Activated CD4-positive, alpha-beta T cell treated with anti-CD3 and anti-CD28 coated beads for 1 hour (primary cell): ENCODE measurements at regions not wholly inside any gene's neighbourhood (a gene's known extent, or its start where the extent isn't known, plus 50 kb on each side); places are given as distances from the start of the nearest gene placed in this dataset.
"Not testable (repeated sequence)": the region's sequence is repeated elsewhere in the genome, so short reads cannot be mapped to it uniquely, and the experiment has no call there.

Experiments used
- DNase-seq: peaks from one replicate; pipeline ENCODE4 v3.0.0-alpha.2; 2020

GRCh38 chr21:28332796-28333195 is 659.9 kb downstream of the LTN1 start:
- DNase-seq: no peak

GRCh38 chr21:28325618-28326017 is 667.1 kb downstream of the LTN1 start:
- DNase-seq: no peak

DNA sequence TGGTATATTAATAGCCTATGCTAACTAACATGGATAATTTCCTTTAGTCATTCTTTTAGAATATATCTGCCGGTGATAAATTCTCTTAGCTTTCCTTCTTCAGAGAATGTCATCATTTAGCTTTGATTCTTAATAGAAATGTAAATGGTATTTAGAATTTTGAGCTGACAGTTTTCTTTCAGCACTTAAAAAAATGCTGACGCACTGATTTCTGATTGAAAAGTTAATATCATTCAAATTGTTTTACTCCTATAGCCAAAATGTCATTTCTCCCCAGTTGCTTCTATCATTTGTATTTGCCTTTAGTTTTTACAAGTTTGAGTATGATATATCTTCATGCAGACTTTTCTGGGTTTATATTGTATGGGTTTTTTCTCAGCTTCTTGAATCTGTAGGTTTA is 668.0 kb downstream of the LTN1 start:
- no peak for DNase-seq

DNA sequence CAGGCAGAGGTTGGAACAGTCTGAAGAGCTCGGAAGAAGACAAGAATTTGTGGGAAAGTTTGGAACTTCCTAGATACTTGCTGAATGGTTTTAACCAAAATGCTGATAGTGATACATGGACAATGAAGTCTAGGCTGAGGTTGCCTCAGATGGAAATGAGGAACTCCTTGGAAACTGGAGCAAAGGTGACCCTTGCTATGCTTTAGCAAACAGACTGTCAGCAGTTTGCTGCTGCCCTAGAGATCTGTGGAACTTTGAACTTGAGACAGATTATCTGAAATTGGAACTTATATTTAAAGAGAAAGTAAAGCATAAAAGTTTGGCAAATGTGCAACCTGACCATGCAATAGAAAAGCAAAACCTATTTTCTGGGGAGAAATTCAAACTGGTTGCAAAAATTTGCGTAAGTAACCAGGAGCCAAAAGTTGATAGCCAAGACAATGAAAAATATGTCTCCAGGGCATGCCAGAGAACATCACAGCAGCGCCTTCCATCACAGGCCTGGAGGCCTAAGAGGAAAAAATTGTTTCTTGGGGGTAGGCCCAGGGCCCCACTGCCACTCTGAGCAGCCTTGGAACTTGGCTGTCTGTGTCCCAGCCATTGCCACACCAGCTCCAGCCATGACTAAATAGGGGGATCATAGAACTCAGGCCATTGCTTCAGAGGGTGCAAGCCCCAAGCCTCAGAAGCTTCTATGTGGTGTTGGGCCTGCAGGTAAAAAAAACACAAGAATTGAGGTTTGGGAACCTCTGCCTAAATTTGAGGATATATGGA is 675.3 kb downstream of the LTN1 start:
- no peak for DNase-seq

DNA sequence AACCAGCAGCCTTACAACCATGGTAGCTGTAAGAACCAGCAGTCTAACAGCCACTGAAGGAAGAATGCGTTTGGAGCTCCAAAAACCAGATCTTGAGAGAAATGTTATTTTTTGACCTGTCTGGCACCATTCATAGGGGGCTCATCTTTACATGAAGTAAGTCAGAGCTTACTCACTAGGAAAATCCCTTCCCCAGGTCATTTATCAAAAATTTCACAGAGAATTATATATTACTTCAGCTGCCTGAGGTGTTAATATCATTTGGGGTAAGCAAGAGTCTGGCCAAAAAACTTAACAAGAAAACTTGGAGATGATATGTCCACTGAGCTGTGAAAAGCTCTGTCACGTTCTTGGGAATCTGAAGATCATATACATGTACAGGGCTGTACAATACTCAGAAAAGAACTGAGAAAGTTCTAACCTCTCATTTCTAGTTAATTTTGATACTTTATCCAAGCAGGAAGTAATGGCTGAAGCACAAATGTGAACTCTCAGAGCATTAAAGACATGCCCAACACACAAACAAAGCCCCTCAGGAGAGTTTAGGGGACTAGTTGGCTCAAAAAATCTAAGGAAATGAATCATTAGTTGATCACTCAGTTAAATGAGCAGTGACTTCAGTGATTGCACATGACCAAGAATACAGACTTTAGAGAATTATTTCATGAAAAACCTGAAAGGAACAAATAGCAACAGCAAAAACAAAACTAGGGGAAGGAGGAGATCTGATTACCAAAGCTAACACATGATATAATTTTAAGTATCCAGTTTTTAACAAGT is 681.1 kb downstream of the LTN1 start:
- no peak for DNase-seq

- no peak for DNase-seq
Observed at GRCh38 chr21:28310711-28311110, 682.0 kb downstream of the LTN1 start.

- no peak for DNase-seq
Observed at GRCh38 chr21:28310171-28310685, 682.4 kb downstream of the LTN1 start.

DNA sequence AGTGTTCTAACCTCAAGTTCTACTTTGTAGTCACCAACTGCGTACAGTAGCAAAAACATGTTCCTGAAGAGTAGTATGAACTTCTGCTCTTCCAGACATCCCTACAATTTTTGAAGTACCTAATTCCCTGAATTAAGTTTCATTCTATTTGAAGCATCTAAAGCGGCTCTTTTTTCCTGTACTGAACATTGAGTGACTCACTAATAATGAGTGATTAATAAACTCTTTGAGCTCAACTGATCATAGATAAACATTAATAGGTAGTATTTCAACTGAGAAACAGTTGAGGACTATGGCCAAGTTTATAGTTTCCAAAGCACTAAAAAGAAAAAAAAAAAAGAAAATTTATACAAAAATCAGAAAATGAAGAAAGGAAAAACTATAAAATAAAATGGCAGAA is 683.1 kb downstream of the LTN1 start:
- no peak for DNase-seq

GRCh38 chr21:28308516-28308915 is 684.2 kb downstream of the LTN1 start:
- no peak for DNase-seq

DNA sequence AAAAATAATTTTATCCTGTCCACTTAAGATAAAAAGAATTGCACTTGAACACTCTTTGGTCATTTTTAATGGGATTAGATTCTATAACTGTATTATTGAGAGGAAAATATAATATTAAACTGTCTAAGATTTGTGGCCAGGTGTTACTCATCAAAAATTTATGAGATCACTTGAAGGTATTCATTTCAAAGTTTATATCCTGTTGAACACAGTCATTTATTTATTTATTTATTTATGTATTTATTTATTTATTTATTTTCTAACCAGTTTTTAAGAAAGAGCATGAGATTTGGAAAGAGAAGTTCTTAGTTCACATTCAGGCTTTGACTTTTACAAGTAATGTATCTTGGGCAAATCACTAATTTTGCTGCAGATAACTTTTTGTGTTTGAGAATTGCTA is 692.7 kb downstream of the LTN1 start:
- DNase-seq: no peak

- no peak for DNase-seq
Observed at GRCh38 chr21:28298251-28298672, 694.4 kb downstream of the LTN1 start.

- no peak for DNase-seq
Observed at GRCh38 chr21:28294051-28294450, 698.6 kb downstream of the LTN1 start.

DNA sequence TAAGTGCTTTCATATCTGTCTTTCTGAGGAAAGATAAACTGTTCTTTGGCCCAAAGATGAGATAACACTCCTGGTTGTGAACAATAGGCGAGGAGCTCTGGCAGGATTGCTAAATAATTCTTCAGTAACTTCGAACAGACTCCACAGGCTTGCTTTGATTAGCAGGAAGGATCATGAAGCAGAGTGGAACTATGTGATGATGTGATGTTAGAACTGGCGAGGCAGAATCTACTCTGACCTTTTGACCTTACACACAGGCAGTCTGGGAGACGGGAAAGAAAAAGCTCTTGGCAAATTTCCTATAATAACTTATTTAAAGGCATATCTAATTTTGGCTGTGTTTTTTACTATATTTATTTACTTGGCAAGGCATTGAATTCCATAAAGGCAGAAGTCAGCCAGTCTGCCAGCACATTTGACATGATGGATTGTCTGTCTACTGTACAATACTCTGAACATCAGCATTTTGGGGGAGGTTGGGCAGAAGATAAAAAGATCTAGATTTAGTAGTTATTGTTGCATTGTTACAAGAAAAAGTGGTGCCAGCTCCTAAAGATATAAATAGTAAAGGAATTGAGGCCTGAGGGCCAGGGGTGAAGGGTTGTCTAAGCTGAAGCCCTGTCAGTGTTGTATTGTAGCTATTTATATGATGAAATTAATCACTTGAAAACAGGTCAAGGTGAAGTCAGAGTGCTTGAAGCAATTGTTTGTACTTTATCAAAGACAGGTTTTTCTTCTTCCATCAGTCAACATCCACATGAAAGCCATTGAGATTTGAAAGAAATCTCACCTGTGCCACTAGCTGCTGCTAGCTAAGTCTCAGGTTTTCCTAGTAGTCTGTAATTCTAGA is 708.8 kb downstream of the LTN1 start:
- DNase-seq: no peak

DNA sequence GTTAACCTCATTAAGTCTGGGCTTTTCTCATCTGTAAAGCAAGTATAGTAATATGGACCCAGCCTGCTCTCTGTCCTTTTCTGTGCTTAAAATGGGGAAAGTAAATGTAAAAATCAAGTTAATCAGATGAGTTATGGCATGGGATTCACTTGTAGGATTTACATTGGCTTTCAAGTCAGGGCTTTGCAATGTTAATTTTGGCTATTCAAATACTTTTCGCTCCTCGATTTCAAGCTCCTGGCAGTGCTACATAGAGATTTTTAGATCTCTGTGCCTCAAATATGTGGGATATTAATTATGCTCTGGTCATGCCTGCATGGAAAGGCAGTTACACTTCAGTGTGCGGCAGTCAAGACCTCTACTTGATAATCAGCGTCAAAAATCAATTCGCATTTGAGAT is 709.8 kb downstream of the LTN1 start:
- DNase-seq: no peak

- DNase-seq: not testable (repeated sequence)
Observed at GRCh38 chr21:28281357-28281756, 711.3 kb downstream of the LTN1 start.

DNA sequence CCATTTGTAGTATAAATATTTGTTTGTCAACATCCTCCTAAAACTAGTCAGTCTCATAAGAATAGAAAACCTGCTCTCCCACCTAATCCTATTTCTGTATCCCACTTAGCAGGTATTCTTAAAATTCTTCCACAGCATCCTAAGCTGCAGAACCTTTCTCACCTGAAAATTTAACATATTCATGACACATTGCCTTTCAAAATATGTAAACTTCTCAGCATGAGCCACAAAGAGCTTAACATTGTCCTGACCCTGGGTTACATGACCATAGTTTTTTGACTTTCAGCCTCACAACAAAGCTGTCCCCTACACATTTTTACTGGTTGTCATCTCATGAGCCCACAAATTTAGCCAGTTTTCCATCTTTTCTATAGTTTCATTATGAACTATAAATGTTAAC is 712.1 kb downstream of the LTN1 start:
- DNase-seq: no peak

DNA sequence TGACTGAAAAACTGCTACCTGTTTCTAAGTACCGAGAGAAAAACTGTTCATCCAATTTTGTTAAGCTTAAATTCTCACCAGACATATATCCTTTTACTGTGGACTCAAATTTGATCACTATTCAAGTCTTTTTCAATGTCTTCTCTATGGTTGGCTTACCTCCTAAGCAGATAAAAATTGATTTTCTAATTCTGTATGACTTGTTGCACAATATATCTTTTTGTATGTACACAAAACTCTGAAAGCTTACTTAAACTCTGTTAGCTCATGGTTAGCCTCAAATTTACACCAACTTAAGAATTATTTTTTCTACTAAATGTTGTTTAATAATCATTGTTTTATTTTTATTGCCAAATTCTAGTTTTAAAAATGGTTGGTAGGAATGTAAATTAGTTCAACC is 715.4 kb downstream of the LTN1 start:
- no peak for DNase-seq

DNA sequence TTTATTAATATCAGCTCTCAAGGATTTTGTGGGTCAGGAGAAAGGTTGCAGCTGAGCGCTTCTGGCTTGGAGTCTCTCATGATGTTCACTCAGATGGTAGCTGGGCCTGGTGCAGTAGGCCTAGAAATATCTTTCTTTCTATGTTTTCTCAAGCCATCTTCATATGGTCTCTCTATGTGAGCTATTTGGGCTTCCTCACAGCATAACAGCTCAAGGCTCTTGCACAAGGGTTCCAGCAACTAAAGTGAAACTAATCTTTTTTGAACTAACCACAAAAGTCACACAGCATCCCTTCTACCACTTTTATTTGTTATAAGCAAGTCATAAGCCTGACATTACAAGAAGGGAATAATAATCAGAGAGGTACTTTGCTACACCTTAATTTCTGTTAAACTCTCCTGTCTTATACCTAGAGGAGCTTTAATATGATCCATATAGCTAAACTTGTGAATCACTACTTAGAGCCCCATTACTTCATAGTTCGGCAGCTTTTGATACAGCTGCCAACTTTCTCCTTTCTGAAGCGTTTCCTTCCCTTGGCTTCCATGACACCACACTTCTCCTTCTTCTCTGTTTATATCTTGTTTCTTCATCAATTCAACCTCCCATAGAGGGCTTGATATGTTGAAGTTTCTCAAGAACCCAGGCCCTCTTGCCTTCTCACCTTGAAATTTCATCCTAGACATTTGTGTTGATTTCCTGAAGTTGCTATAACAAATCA is 720.2 kb downstream of the LTN1 start:
- DNase-seq: no peak

- no peak for DNase-seq
Observed at GRCh38 chr21:28269173-28269572, 723.5 kb downstream of the LTN1 start.

DNA sequence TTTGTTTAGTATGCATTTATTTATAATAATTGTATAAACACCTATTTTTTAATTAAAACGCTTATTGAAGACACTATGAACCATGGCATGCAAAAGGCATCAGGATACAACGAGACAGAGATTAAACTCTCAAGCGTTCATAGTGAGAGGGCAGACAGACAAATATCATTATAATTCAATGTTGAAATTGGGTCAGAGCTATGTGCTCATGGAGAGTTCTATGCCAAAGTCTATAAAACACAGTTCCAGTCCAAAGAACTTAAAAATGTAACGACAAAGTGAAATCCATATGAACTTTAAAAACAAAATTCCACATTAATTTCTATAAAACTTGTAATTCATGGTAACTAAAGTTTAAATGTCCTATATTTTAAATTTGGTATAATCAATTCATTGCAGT is 724.0 kb downstream of the LTN1 start:
- no peak for DNase-seq

GRCh38 chr21:28267449-28267848 is 725.2 kb downstream of the LTN1 start:
- no peak for DNase-seq

- no peak for DNase-seq
Observed at GRCh38 chr21:28266061-28266460, 726.6 kb downstream of the LTN1 start.

DNA sequence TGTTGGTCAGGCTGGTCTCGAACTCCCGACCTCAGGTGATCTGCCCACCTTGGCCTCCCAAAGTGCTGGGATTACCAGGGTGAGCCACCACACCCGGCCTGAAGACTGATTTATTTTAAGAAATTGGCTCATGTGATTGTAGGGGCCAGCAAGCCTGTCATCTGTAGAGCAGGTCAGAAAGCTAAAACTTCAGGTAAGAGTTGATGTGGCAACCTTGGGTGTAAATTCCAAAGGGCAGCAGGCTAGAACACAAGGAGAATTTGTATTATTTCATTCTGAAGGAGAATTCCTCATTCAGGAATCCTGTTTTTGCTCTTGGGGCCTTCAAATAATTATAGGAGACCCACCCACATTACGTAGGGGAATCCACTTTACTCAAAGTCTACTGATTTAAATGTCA is 728.7 kb downstream of the LTN1 start:
- no peak for DNase-seq
